ENCODE measurements at regions not wholly inside any gene's neighbourhood (a gene's known extent, or its start where the extent isn't known, plus 50 kb on each side); places are given as distances from the start of the nearest gene placed in this dataset.

DNA sequence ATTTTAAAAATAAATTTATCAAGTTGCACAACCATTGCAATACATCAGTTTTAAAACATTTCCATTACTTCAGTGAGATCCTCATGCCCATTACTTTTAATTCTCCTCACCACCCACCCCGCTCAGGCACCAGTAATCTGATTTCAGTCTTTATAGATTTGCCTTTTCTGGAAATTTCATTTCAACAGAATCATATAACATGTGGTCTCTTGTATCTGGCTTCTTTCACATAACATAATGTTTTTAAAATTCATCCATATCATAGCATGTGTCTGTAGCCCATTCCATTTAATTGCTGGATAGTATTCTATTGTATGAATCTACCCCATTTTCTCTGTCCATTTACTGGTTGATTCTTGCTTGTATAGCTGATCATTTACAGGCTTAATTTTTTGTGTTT, 110.3 kb upstream of the TMEM108 start:
- Histone ChIP-seq H3K9ac (ENCODE audit: insufficient read length, low read depth) (no peak overlapping the region), H3K4me3 (ENCODE audit: insufficient read length, low read depth) (no peak overlapping the region), H3K9me3 (ENCODE audit: insufficient read depth, low read length) (no peaks in the 10 kb centered on the region), H3K27me3 (ENCODE audit: insufficient read depth, insufficient read length) (no peaks in the 10 kb centered on the region), H3K4me1 (ENCODE audit: insufficient read depth, insufficient read length) (no peaks in the 10 kb centered on the region), H3K36me3 (ENCODE audit: insufficient read depth, insufficient read length, low read length) (no peaks in the 10 kb centered on the region)
- TF ChIP-seq ZNF274 (IDR thresholded peaks at IDR 0.05; ENCODE audit: low read depth, low read length) (no peak), SUZ12 (IDR thresholded peaks at IDR 0.05; ENCODE audit: extremely low read depth, insufficient read depth, insufficient read length) (no peak), YY1 (IDR thresholded peaks at IDR 0.05; ENCODE audit: insufficient read depth, insufficient read length) (no peak)
- no peak for DNase-seq (ENCODE audit: low read depth, low spot score)

DNA sequence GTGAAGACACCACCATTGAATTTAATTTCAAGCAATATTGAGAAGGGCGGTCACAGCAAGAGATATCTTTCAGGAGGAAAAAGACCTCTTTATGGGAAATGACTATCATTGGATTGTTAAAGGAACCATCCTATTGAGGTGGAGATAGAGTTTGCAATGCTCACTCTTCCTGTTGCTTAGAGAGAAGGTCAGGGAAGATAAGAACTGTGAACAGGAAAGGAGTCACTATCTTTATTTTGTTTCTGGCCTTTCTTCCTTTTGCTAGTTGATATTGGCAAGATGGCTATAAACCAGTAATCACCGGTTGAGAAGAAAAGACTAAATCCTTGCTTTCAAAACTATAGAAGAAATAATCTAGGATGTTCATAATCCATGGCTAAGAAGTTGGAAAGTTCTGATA, 112.1 kb upstream of the TMEM108 start:
- Histone ChIP-seq H3K27me3 (ENCODE audit: insufficient read depth, insufficient read length) (no peaks in the 10 kb centered on the region), H3K9me3 (ENCODE audit: insufficient read depth, low read length) (no peaks in the 10 kb centered on the region), H3K4me1 (ENCODE audit: insufficient read depth, insufficient read length) (no peaks in the 10 kb centered on the region), H3K4me3 (ENCODE audit: insufficient read length, low read depth) (no peak overlapping the region), H3K9ac (ENCODE audit: insufficient read length, low read depth) (no peak overlapping the region), H3K36me3 (ENCODE audit: insufficient read depth, insufficient read length, low read length) (no peaks in the 10 kb centered on the region)
- TF ChIP-seq ZNF274 (IDR thresholded peaks at IDR 0.05; ENCODE audit: low read depth, low read length) = no peak
- no peak for TF ChIP-seq YY1 (IDR thresholded peaks at IDR 0.05; ENCODE audit: insufficient read depth, insufficient read length)
- TF ChIP-seq SUZ12 (IDR thresholded peaks at IDR 0.05; ENCODE audit: extremely low read depth, insufficient read depth, insufficient read length) = no peak
- DNase-seq (ENCODE audit: low read depth, low spot score) = no peak

DNA sequence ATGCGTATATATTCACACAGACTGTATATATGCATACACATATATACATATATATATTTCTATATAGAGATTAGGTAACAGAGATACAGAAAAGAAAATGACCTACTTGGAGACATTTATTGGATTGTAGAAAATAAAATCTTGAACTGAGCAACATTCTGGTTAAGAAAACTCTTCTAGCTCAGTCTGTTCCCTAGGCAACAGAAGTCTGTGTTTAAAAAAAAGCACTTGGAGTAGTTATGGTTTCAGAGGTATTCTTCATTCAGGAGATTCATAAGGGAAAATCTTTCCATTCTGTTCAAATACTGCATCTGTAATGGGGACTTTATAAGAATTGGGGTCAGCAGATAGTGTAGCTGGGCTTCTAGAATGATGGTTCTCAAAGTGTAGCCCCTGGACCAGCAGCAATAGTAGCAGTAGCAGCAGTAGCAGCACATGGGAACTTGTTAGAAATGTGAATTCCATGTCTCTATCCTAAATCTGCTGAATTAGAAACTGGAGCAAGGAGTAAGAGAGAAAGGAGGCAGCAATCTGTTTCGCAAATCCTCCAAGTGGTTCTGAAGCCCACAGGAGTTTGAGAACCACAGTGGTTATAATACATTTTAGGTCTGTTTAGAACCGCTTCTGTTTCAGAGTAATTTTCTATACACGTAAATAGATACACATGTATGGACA, 112.8 kb upstream of the TMEM108 start:
- DNase-seq (ENCODE audit: low read depth, low spot score) = no peak
- no peaks in the 10 kb centered on the region for H3K27me3 ChIP-seq (ENCODE audit: insufficient read depth, insufficient read length)
- H3K4me1 ChIP-seq (ENCODE audit: insufficient read depth, insufficient read length) = no peaks in the 10 kb centered on the region
- no peak overlapping the region for H3K4me3 ChIP-seq (ENCODE audit: insufficient read length, low read depth)
- H3K9ac ChIP-seq (ENCODE audit: insufficient read length, low read depth) = no peak overlapping the region
- no peaks in the 10 kb centered on the region for H3K36me3 ChIP-seq (ENCODE audit: insufficient read depth, insufficient read length, low read length)
- H3K9me3 ChIP-seq (ENCODE audit: insufficient read depth, low read length) = no peaks in the 10 kb centered on the region
- TF ChIP-seq SUZ12 (IDR thresholded peaks at IDR 0.05; ENCODE audit: extremely low read depth, insufficient read depth, insufficient read length) (no peak), YY1 (IDR thresholded peaks at IDR 0.05; ENCODE audit: insufficient read depth, insufficient read length) (no peak), ZNF274 (IDR thresholded peaks at IDR 0.05; ENCODE audit: low read depth, low read length) (no peak)

DNA sequence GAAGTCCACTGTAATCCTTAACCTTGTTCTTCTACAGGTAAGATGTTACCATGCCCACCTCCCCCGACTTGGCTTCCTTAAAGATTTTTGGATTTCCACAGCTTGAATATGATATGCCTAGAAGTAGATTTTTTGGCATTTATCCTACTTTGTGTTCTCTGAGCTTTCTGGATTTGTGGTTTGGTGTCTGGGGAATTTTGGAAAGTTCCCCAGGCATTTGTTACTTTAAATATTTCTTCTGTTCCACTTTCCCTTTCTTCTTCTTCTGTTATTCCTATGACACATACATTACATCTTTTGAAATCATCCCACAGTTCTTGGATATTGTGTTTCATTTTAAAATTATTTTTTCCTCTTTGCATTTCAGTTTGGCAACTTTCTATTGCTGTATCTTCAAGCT, 122.1 kb upstream of the TMEM108 start:
- Histone ChIP-seq H3K9ac (ENCODE audit: insufficient read length, low read depth) (no peak overlapping the region), H3K4me1 (ENCODE audit: insufficient read depth, insufficient read length) (no peaks in the 10 kb centered on the region), H3K9me3 (ENCODE audit: insufficient read depth, low read length) (no peaks in the 10 kb centered on the region), H3K36me3 (ENCODE audit: insufficient read depth, insufficient read length, low read length) (no peaks in the 10 kb centered on the region), H3K4me3 (ENCODE audit: insufficient read length, low read depth) (no peak overlapping the region), H3K27me3 (ENCODE audit: insufficient read depth, insufficient read length) (no peaks in the 10 kb centered on the region)
- TF ChIP-seq YY1 (IDR thresholded peaks at IDR 0.05; ENCODE audit: insufficient read depth, insufficient read length) = no peak
- no peak for TF ChIP-seq SUZ12 (IDR thresholded peaks at IDR 0.05; ENCODE audit: extremely low read depth, insufficient read depth, insufficient read length)
- TF ChIP-seq ZNF274 (IDR thresholded peaks at IDR 0.05; ENCODE audit: low read depth, low read length) = no peak
- DNase-seq (ENCODE audit: low read depth, low spot score) = no peak

DNA sequence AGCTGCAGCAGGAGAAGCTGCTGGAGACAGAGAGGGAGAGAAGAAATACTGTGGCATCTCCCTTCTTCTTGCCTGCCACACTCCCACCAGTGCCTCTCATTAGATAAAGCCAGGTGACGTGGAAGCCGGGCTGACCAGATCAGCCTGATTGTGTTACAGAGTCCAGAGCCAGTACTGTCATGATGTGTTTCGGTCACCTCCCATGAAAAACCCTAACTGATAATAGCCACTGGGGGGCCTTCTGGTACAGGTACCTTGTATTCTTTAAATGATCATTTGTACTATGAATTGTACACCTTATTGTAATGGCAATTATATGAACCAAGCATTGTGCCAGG, 125.8 kb upstream of the TMEM108 start:
- DNase-seq (ENCODE audit: low read depth, low spot score) = no peak
- Histone ChIP-seq H3K9ac (ENCODE audit: insufficient read length, low read depth) (no peak overlapping the region), H3K4me1 (ENCODE audit: insufficient read depth, insufficient read length) (no peaks in the 10 kb centered on the region), H3K4me3 (ENCODE audit: insufficient read length, low read depth) (no peak overlapping the region), H3K27me3 (ENCODE audit: insufficient read depth, insufficient read length) (no peaks in the 10 kb centered on the region), H3K36me3 (ENCODE audit: insufficient read depth, insufficient read length, low read length) (no peaks in the 10 kb centered on the region), H3K9me3 (ENCODE audit: insufficient read depth, low read length) (no peaks in the 10 kb centered on the region)
- TF ChIP-seq SUZ12 (IDR thresholded peaks at IDR 0.05; ENCODE audit: extremely low read depth, insufficient read depth, insufficient read length) (no peak), ZNF274 (IDR thresholded peaks at IDR 0.05; ENCODE audit: low read depth, low read length) (no peak), YY1 (IDR thresholded peaks at IDR 0.05; ENCODE audit: insufficient read depth, insufficient read length) (no peak)

DNA sequence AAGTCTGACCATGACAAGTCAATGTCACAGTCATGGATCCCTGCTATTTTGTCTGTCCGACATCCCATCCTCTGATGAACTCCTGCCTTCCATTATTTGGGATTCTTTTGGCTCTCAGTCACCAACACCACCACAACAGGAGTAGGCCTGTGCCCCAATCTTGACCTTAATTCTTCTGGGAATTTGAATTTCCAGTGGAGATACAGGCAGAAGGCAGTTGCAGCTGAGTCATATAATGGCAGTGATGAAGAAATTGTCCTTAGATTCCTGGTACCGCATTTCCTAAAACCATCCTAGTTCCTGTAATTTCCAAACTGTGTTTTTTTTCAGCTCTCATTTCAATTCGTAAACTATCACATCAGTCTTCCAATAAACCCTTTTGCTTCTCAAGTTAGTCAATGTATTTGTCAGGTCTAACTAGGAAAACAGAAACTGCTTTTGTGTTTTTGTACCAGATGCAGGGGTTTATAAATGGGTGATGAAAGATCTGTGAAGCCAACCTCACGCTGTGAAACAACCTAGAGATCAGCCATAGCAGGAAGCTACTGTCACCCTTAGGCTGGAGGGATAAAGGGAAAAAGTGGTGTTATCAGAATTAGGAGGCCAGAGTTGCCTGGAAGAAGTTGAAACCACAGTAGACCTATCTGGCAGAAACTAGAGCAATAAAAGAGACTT, 126.3 kb upstream of the TMEM108 start:
- TF ChIP-seq YY1 (IDR thresholded peaks at IDR 0.05; ENCODE audit: insufficient read depth, insufficient read length) (no peak), ZNF274 (IDR thresholded peaks at IDR 0.05; ENCODE audit: low read depth, low read length) (no peak), SUZ12 (IDR thresholded peaks at IDR 0.05; ENCODE audit: extremely low read depth, insufficient read depth, insufficient read length) (no peak)
- no peaks in the 10 kb centered on the region for H3K4me1 ChIP-seq (ENCODE audit: insufficient read depth, insufficient read length)
- H3K4me3 ChIP-seq (ENCODE audit: insufficient read length, low read depth) = no peak overlapping the region
- no peaks in the 10 kb centered on the region for H3K36me3 ChIP-seq (ENCODE audit: insufficient read depth, insufficient read length, low read length)
- DNase-seq (ENCODE audit: low read depth, low spot score) = no peak
- H3K9me3 ChIP-seq (ENCODE audit: insufficient read depth, low read length) = no peaks in the 10 kb centered on the region
- H3K9ac ChIP-seq (ENCODE audit: insufficient read length, low read depth) = no peak overlapping the region
- no peaks in the 10 kb centered on the region for H3K27me3 ChIP-seq (ENCODE audit: insufficient read depth, insufficient read length)

DNA sequence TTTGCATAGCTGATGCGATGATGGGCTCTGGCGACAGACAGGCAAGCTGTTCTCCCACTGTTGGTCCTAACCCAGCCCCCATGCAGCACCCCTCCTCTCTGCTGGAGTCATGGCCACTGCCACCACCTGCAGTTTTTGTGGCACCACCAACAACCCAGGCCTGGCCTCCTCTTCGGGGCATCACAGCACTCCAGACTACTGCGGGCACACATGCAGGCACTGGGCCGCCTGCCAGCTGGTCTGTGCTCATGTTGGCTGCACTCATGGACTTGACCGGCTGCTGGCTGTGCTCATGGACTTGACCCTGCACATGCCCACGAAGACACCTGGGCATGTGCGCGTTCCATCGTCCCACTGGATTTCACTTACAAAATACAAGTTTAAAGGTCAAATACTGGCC, 130.9 kb upstream of the TMEM108 start:
- Histone ChIP-seq H3K9ac (ENCODE audit: insufficient read length, low read depth) (no peak overlapping the region), H3K4me1 (ENCODE audit: insufficient read depth, insufficient read length) (no peaks in the 10 kb centered on the region), H3K9me3 (ENCODE audit: insufficient read depth, low read length) (no peaks in the 10 kb centered on the region), H3K27me3 (ENCODE audit: insufficient read depth, insufficient read length) (no peaks in the 10 kb centered on the region), H3K36me3 (ENCODE audit: insufficient read depth, insufficient read length, low read length) (no peaks in the 10 kb centered on the region), H3K4me3 (ENCODE audit: insufficient read length, low read depth) (no peak overlapping the region)
- no peak for TF ChIP-seq SUZ12 (IDR thresholded peaks at IDR 0.05; ENCODE audit: extremely low read depth, insufficient read depth, insufficient read length)
- no peak for TF ChIP-seq YY1 (IDR thresholded peaks at IDR 0.05; ENCODE audit: insufficient read depth, insufficient read length)
- TF ChIP-seq ZNF274 (IDR thresholded peaks at IDR 0.05; ENCODE audit: low read depth, low read length) = no peak
- DNase-seq (ENCODE audit: low read depth, low spot score) = no peak

Data from NT2/D1 (cell line).